Neural progenitor cell (in vitro differentiated cells): ENCODE measurements at regions not wholly inside any gene's neighbourhood (a gene's known extent, or its start where the extent isn't known, plus 50 kb on each side); places are given as distances from the start of the nearest gene placed in this dataset.

ENCODE experiments used
- DNase-seq: peaks from one replicate; pipeline ENCODE4 v3.0.0-alpha.2; 2016; ENCODE audit warnings: low spot score
- H2AFZ ChIP-seq: fragments of 200-600 bp; sonication (generic); replicated peaks from 2 replicates; pipeline ENCODE4 v1.6.1; 2016; ENCODE audit warnings: antibody characterized with exemption
- H3F3A ChIP-seq: fragments of 200-600 bp; sonication (generic); 2 replicates; pipeline ENCODE4 v1.6.1; 2016; ENCODE audit warnings: antibody characterized with exemption, low read depth
- H3K27ac ChIP-seq: fragments of 200-600 bp; sonication (generic); 2 replicates; pipeline ENCODE4 v1.5.1; 2016; ENCODE audit warnings: mild to moderate bottlenecking
- H3K27me3 ChIP-seq: fragments of 200-600 bp; sonication (generic); 2 replicates; pipeline ENCODE4 v1.6.1; 2016; ENCODE audit warnings: mild to moderate bottlenecking, moderate library complexity
- H3K36me3 ChIP-seq: fragments of 200-600 bp; sonication (generic); 2 replicates; pipeline ENCODE4 v1.5.1; 2016
- H3K4me1 ChIP-seq: fragments of 200-600 bp; sonication (generic); 2 replicates; pipeline ENCODE4 v1.6.1; 2016; ENCODE audit warnings: mixed run types
- H3K4me2 ChIP-seq: fragments of 200-600 bp; sonication (generic); 2 replicates; pipeline ENCODE4 v1.6.1; 2016
- H3K4me3 ChIP-seq: fragments of 200-600 bp; sonication (generic); 2 replicates; pipeline ENCODE4 v1.5.1; 2016
- H3K79me2 ChIP-seq: fragments of 200-600 bp; sonication (generic); 2 replicates; pipeline ENCODE4 v1.6.1; 2016; ENCODE audit warnings: low read depth
- H3K9ac ChIP-seq: fragments of 200-600 bp; sonication (generic); 2 replicates; pipeline ENCODE4 v1.6.1; 2016
- H3K9me3 ChIP-seq: fragments of 200-600 bp; sonication (generic); 2 replicates; pipeline ENCODE4 v1.5.1; 2016; ENCODE audit warnings: low read depth
- H4K20me1 ChIP-seq: fragments of 200-600 bp; sonication (generic); 2 replicates; pipeline ENCODE4 v1.6.1; 2016; ENCODE audit warnings: low read depth
- H3K27ac Mint-ChIP-seq: 3 replicates; pipeline ENCODE4 v1.8.0; 2021; ENCODE audit warnings: mixed read lengths
- H3K27me3 Mint-ChIP-seq: 2 replicates; pipeline ENCODE4 v1.8.0; 2022; ENCODE audit warnings: low read depth, mild to moderate bottlenecking, inconsistent platforms, moderate library complexity, mixed read lengths; ENCODE audit not compliant: insufficient read depth
- H3K36me3 Mint-ChIP-seq: 3 replicates; pipeline ENCODE4 v1.8.0; 2021; ENCODE audit warnings: mixed read lengths
- H3K4me1 Mint-ChIP-seq: 3 replicates; pipeline ENCODE4 v1.8.0; 2021; ENCODE audit warnings: mixed read lengths
- H3K4me3 Mint-ChIP-seq: 3 replicates; pipeline ENCODE4 v1.8.0; 2021; ENCODE audit warnings: mild to moderate bottlenecking, moderate library complexity, mixed read lengths
- H3K9me3 Mint-ChIP-seq: 3 replicates; pipeline ENCODE4 v1.8.0; 2020; ENCODE audit warnings: mixed read lengths
- EZH2 ChIP-seq: fragments of 200-600 bp; sonication (generic); IDR thresholded peaks from 2 replicates; pipeline ENCODE4 v1.6.1; 2017; ENCODE audit warnings: antibody characterized with exemption, mild to moderate bottlenecking, moderate library complexity
- EZH2phosphoT487 ChIP-seq: fragments of 200-600 bp; sonication (generic); IDR thresholded peaks from 2 replicates; pipeline ENCODE4 v1.6.1; 2017; ENCODE audit warnings: antibody characterized with exemption
- TF ChIP-seq, protein P1 (sequence below): fragments of 200-600 bp; sonication (generic); IDR thresholded peaks from 2 replicates; pipeline ENCODE4 v1.5.1; 2017; ENCODE audit warnings: antibody characterized with exemption, mild to moderate bottlenecking

DNA sequence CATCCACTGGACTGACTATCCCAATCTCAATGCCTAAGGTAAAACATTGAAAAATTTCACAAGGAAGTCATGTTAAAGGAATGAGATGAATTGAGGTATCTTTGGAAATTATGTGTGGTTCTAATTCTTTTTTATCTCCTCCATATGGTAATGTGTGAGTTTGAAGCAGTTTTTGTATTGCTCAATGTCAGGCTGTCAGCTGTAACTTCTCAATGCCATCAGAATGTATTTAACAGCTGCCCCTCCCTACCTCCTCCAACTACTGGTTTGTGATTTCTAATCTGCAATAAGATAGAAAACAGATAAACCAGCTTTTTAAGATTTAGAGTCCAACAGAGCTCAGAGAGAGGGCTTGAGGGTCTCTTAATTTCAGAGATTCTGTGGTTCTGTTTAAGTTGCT is 1005.8 kb upstream of the ADGRB3 start:
- Mint-ChIP-seq H3K36me3 (no peaks in the 10 kb centered on the region), H3K4me1 (no peaks in the 10 kb centered on the region), H3K27ac (no peak overlapping the region), H3K9me3 (peaks cover 7% of the 10 kb centered on the region), H3K27me3 (no peaks in the 10 kb centered on the region), H3K4me3 (no peak overlapping the region)
- H3K27ac ChIP-seq, result no peak overlapping the region
- H3K4me3 ChIP-seq, result no peak overlapping the region
- no peaks in the 10 kb centered on the region for H3K36me3 ChIP-seq
- no peaks in the 10 kb centered on the region for H4K20me1 ChIP-seq
- TF ChIP-seq, protein P1, sequence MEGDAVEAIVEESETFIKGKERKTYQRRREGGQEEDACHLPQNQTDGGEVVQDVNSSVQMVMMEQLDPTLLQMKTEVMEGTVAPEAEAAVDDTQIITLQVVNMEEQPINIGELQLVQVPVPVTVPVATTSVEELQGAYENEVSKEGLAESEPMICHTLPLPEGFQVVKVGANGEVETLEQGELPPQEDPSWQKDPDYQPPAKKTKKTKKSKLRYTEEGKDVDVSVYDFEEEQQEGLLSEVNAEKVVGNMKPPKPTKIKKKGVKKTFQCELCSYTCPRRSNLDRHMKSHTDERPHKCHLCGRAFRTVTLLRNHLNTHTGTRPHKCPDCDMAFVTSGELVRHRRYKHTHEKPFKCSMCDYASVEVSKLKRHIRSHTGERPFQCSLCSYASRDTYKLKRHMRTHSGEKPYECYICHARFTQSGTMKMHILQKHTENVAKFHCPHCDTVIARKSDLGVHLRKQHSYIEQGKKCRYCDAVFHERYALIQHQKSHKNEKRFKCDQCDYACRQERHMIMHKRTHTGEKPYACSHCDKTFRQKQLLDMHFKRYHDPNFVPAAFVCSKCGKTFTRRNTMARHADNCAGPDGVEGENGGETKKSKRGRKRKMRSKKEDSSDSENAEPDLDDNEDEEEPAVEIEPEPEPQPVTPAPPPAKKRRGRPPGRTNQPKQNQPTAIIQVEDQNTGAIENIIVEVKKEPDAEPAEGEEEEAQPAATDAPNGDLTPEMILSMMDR, result no peak
- no peak for TF ChIP-seq EZH2phosphoT487
- TF ChIP-seq EZH2, result no peak
- no peaks in the 10 kb centered on the region for H3K27me3 ChIP-seq
- no peak overlapping the region for H2AFZ ChIP-seq
- no peak for DNase-seq
- H3K9ac ChIP-seq, result no peak overlapping the region
- H3K4me2 ChIP-seq, result no peak overlapping the region
- H3K9me3 ChIP-seq, result no peaks in the 10 kb centered on the region
- H3K79me2 ChIP-seq, result no peaks in the 10 kb centered on the region
- no peaks in the 10 kb centered on the region for H3K4me1 ChIP-seq
- H3F3A ChIP-seq, result no peaks in the 10 kb centered on the region

DNA sequence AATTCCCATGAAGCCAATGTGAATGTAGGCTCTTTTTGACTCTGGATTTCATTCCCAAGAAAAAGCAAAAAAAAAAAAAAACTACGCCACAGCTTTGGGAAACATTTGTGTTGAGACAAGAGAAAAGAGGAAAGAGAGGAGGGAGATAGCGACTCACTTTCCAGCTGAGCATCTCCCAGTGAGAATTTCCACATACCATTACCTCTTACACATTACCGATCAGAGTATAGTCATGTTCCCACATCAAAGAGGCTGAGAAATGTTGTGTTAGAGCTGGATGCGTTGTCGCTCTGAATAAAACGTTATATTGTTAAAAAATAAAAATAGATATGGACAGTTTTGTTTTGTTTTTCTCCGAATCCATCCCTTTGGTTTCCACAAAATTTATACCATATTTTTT is 1019.3 kb upstream of the ADGRB3 start:
- Mint-ChIP-seq H3K4me1 (no peaks in the 10 kb centered on the region), H3K36me3 (no peaks in the 10 kb centered on the region), H3K4me3 (no peak overlapping the region), H3K27me3 (no peaks in the 10 kb centered on the region), H3K9me3 (no peaks in the 10 kb centered on the region), H3K27ac (no peak overlapping the region)
- Histone ChIP-seq H3K27me3 (no peaks in the 10 kb centered on the region), H3K4me1 (no peaks in the 10 kb centered on the region), H3K4me2 (no peak overlapping the region), H3F3A (no peaks in the 10 kb centered on the region), H3K27ac (no peak overlapping the region), H3K79me2 (no peaks in the 10 kb centered on the region), H3K9ac (no peak overlapping the region), H4K20me1 (no peaks in the 10 kb centered on the region), H3K36me3 (no peaks in the 10 kb centered on the region), H3K4me3 (no peak overlapping the region), H2AFZ (no peak overlapping the region), H3K9me3 (no peaks in the 10 kb centered on the region)
- no peak for DNase-seq
- TF ChIP-seq, protein P1, result no peak
- TF ChIP-seq EZH2phosphoT487 (no peak), EZH2 (no peak)

DNA sequence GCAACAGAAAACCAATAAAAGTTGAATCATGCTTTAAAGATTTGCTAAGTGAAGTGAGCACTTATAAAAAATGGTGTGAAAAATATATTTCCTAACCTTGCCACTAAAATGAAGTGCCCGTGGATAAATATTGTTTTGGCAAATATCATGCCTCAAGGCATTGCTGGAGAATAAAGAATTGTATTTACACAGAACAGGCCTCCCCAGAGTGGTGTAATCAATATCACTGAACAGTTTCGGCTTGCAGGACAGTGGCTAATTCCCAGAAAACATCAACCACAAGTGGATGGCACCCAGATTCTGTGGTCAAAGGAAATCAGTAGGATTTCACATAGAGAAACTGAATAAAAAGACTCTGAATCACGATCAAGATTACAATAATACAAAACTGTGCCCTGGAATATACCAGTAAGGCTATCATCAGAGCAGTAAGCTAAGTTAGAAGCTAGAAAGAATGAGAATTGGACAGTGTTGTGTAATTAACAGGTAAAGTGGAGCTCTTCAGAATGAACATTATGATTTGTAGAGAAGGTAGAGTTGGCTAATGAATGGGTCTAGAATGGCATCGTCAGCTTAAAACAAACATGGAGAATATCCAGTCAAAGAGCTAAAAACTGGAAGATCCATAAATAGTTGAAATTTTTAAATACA is 1026.9 kb upstream of the ADGRB3 start:
- no peaks in the 10 kb centered on the region for H3K4me1 ChIP-seq
- no peaks in the 10 kb centered on the region for H3K36me3 Mint-ChIP-seq
- no peak overlapping the region for H2AFZ ChIP-seq
- DNase-seq, result no peak
- no peak overlapping the region for H3K4me2 ChIP-seq
- H3K4me1 Mint-ChIP-seq, result no peaks in the 10 kb centered on the region
- H3K9me3 Mint-ChIP-seq, result no peaks in the 10 kb centered on the region
- no peaks in the 10 kb centered on the region for H3K79me2 ChIP-seq
- H3K27ac Mint-ChIP-seq, result no peak overlapping the region
- no peak overlapping the region for H3K4me3 Mint-ChIP-seq
- no peaks in the 10 kb centered on the region for H3K9me3 ChIP-seq
- H3K36me3 ChIP-seq, result no peaks in the 10 kb centered on the region
- TF ChIP-seq, protein P1, result no peak
- TF ChIP-seq EZH2, result no peak
- TF ChIP-seq EZH2phosphoT487, result no peak
- H3K27me3 ChIP-seq, result no peaks in the 10 kb centered on the region
- no peaks in the 10 kb centered on the region for H3F3A ChIP-seq
- H4K20me1 ChIP-seq, result no peaks in the 10 kb centered on the region
- no peak overlapping the region for H3K27ac ChIP-seq
- H3K4me3 ChIP-seq, result no peak overlapping the region
- no peaks in the 10 kb centered on the region for H3K27me3 Mint-ChIP-seq
- H3K9ac ChIP-seq, result no peak overlapping the region
